Adipocyte (in vitro differentiated cells): ENCODE measurements at regions not wholly inside any gene's neighbourhood (a gene's known extent, or its start where the extent isn't known, plus 50 kb on each side); places are given as distances from the start of the nearest gene placed in this dataset.

Experiments used
- DNase-seq: peaks from one replicate; pipeline ENCODE4 v3.0.0-alpha.2; 2015; ENCODE audit warnings: low read depth
- H3K27me3 ChIP-seq: replicated peaks from 2 replicates; pipeline ENCODE4 v1.7.0; 2013; ENCODE audit warnings: mild to moderate bottlenecking, low read length, moderate library complexity; ENCODE audit not compliant: control insufficient read depth, insufficient read depth
- H3K36me3 ChIP-seq: 2 replicates; pipeline ENCODE4 v1.7.0; 2013; ENCODE audit warnings: low read length, mild to moderate bottlenecking, moderate library complexity; ENCODE audit not compliant: control insufficient read depth, insufficient read depth, severe bottlenecking
- H3K4me1 ChIP-seq: 2 replicates; pipeline ENCODE4 v1.7.0; 2013; ENCODE audit warnings: mild to moderate bottlenecking, low read length, moderate library complexity; ENCODE audit not compliant: control insufficient read depth, insufficient read depth
- H3K4me3 ChIP-seq: 2 replicates; pipeline ENCODE4 v1.7.0; 2013; ENCODE audit warnings: mild to moderate bottlenecking, low read length, moderate library complexity
- H3K9ac ChIP-seq: 2 replicates; pipeline ENCODE4 v1.7.0; 2013; ENCODE audit warnings: mild to moderate bottlenecking, low read length, moderate library complexity
- H3K9me3 ChIP-seq: 2 replicates; pipeline ENCODE4 v1.7.0; 2013; ENCODE audit warnings: mild to moderate bottlenecking, low read length, moderate library complexity; ENCODE audit not compliant: control insufficient read depth

DNA sequence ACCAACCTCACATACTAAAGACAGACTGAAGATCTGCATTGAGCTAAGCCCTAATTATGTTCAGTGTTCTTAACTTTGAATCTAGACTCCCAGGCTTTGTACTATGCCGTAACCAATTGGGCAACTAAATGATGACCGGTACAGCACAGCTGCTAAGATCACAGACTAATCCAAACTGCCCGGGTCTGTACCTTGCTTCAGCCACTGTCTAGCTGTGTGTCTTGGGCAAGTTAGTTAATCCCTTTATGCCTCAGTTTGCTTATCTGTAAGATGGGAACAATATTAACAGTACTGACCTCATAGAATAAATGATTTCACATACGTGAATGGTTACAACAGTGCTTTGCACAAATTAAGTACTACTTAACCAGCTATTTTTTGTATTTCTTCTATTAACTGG is 205.8 kb upstream of the NFE2L3 start:
- Histone ChIP-seq H3K36me3 (no peaks in the 10 kb centered on the region), H3K9me3 (no peaks in the 10 kb centered on the region), H3K4me1 (peaks cover 28% of the 10 kb centered on the region), H3K4me3 (no peak overlapping the region), H3K9ac (no peak overlapping the region), H3K27me3 (no peaks in the 10 kb centered on the region)
- DNase-seq: no peak

DNA sequence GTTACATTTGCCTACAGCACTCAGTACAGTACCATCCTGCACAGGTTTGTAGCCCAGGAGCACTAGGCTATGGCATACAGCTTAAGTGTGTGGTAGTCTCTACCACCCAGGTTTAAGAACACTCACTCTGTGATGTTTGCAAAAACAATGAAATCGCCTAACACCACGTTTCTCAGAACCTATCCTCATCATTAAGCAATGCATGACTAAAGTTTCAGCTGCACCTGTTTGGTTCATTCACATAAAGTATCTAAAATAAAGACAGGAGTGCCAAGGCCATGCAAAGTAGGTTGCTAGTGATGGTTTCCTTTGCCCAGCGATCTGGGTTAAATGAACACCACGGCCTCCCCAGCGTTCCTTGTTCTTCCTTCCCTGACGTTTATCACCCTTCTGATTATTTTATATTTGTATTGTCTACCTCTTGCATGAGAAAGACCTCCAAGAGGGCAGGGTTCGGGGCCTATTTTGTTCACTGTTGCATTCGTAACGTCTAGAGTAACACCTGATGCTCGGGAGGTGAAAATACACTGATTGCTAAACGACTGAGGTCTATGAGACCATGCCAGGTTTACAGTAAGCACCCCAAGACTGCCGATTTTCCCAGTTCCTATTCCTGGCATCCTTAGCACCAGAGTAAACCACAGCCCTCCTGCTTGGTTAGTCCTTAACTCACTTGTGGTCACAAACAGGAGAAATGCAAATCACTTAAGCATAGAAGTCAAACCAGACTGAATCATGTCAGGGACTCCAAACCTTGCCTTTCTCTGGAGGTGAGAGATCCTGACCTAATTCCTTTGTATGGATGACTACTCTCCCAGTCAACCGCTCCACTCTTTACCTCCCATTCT is 204.1 kb upstream of the NFE2L3 start:
- Histone ChIP-seq H3K27me3 (no peaks in the 10 kb centered on the region), H3K4me1 (peaks cover 28% of the 10 kb centered on the region), H3K9ac (no peak overlapping the region), H3K36me3 (no peaks in the 10 kb centered on the region), H3K9me3 (no peaks in the 10 kb centered on the region), H3K4me3 (no peak overlapping the region)
- no peak for DNase-seq

DNA sequence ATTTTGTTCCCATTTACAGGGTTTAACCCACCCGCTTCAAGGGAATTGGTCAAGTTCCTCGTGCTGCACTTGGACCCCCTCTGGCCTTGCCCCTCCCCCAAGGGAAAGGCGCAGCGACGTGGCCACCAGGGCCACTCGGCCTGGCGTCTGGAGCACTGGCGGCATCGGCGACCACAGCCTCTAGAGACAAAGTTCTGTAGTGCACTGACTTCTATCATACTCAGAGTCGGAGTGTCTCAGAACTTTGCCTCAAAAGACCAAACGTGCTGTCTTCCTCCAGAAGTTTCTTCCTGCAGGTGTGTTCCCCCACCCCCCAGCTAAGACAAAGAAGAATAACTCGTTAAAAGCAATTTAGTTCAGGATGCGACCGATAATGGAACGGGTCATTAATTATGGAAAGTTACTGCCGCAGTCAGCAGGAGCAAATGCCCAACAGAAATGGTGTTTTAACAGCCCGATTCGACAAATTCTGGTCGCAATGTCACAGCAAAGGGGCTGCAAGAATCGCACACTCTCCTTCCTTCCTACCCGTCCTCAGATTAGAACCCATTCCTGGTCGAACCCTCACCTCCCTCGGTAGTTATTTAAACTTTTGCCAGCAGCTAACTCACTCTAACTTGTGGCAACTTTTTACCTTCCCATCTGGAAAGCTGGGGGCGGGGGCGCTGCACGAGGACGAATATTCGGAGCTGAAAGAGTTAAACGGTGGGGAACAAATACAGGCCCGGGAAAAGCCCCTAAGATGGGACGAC is 202.1 kb upstream of the NFE2L3 start:
- Histone ChIP-seq H3K27me3 (no peaks in the 10 kb centered on the region), H3K4me3 (peak overlapping the region; percentile 89)
- no peak for DNase-seq

DNA sequence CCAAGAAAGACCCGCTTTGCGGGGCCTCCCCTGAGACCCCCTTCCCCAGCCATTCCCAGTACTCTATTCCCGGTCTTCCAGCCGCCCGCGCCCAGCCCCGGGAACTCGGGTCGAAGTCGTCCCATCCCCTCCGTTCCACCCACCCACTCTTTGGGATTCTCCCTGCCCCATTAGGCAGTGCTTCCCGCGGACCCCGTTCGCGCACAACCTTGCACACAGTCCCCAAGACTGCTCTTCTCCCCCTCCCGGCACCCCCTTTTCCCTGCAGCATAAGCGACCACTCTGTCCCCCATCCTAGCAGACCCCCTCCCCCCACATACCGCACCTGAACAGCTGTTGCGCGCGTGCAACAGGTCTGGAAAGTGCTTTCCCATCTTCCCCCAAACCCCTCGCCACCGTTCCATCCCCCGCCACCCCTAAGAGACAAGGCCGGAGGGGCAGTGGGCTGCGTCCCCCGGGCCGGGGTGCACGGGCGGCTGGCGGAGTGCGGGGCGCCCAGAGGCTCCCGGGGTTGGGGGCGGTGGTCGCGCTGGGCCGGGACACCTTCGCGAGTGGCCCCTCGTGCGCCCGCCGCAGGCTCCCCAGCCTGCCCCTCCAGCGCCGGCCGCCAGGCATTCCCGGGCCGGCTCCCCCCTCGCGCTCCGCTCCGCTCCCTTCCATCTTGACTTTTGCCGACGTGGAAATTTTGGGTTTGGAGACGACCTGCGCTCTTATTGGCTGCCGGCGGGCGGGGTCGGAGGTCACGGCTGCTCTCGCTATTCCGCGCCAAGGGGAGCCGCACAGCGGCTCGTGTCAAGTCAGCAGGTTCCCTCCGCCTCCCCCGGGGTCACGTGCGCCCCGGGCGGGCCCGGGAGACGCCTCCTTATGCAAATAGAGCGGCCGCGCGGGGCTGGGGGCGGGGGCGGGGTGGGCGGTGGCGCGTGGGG is 201.2 kb upstream of the NFE2L3 start:
- Histone ChIP-seq H3K27me3 (peaks cover 2% of the 10 kb centered on the region), H3K36me3 (no peaks in the 10 kb centered on the region), H3K9me3 (no peaks in the 10 kb centered on the region), H3K9ac (peak overlapping the region; percentile 81), H3K4me1 (peaks cover 18% of the 10 kb centered on the region), H3K4me3 (peak overlapping the region; percentile 89)
- DNase-seq: peak; percentile 61

More for the DNA sequence above, 202.1 kb upstream of the NFE2L3 start:
- H3K4me1 ChIP-seq: peaks cover 25% of the 10 kb centered on the region
- no peaks in the 10 kb centered on the region for H3K36me3 ChIP-seq
- H3K9ac ChIP-seq: peak overlapping the region; percentile 81
- no peaks in the 10 kb centered on the region for H3K9me3 ChIP-seq

DNA sequence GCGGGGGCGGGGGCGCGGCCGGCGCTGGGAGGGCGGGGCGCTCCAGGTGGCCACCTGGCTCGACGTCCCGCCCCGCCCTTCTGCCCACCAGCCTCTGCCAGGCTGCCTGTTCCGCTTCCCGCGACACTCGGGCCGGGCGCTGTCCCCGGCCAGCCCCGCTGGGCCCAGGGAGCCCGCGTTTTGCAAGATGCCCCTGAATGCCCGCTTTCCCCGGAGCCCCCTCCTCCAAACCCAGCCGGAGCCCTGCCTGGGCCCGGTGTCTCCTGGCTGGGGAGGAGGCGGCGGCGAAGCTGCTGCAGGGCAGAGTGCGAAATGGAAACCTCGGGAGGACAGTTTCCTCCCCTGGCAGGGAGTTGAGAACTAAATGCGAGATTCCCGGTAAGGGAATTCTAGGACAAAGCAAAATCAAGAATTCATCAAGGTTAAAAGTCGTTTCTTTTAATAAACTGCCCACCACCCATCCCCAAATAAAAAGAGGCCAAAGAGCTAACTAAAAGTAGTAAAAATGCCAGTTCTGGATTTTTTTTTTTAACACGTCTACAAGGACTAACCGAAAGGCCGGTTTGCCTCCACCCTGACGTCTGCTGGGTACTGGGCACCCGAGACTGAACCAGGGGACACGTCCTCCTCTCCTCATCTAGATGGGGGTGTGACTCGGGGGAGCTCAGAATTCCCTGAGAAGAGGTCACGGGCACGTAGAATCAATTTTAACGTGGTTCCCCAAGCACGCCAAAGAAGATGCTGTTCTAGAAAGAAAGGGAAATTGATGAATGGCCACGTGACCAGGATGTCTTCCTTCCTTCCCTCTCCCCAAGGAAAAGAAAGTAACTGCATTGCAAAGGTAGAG is 200.4 kb upstream of the NFE2L3 start:
- peaks cover 5% of the 10 kb centered on the region for H3K27me3 ChIP-seq
- DNase-seq: peak; percentile 7
- peaks cover 13% of the 10 kb centered on the region for H3K4me1 ChIP-seq
- H3K36me3 ChIP-seq: no peaks in the 10 kb centered on the region
- no peaks in the 10 kb centered on the region for H3K9me3 ChIP-seq
- H3K9ac ChIP-seq: peak overlapping the region; percentile 79
- H3K4me3 ChIP-seq: peak overlapping the region; percentile 81

DNA sequence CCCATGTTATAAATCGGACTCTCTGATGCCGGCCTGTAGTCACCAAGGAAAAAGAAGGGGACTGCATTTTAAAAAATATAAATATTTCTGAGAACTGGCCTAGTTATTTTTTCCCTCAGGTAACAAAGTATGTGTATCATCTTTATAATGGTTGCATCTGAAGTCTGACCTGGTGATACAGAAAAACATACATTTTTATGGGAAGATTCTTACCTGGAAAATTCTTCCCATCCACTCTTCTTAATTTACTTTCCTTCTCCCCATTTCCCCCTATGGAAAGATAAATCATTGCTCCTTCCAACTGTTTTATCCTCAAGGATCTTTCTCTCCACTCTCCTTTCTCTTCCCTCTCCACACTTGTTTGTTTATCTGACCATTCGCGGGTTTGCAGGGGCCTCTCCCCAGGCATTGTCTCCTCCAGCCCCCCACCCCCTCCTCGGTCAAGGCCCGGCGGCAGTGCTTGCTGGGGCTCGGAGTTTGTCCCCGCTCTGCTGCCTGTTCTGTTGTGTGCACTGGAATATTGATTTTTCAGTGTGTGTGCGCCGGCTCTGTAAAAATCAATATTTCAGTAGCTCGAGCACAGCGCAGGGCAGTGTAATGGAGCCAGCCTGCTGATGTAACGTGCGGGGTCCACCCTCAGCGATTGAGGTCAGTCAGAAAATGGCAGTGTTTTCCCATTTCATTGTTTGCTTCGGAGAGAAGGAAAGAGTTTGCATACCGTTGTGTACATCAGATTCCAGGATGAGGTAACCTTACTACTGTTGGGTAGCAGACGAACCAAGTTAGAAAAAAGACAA is 199.5 kb upstream of the NFE2L3 start:
- Histone ChIP-seq H3K9ac (no peak overlapping the region), H3K27me3 (peaks cover 5% of the 10 kb centered on the region), H3K4me3 (peak overlapping the region; percentile 81)

DNA sequence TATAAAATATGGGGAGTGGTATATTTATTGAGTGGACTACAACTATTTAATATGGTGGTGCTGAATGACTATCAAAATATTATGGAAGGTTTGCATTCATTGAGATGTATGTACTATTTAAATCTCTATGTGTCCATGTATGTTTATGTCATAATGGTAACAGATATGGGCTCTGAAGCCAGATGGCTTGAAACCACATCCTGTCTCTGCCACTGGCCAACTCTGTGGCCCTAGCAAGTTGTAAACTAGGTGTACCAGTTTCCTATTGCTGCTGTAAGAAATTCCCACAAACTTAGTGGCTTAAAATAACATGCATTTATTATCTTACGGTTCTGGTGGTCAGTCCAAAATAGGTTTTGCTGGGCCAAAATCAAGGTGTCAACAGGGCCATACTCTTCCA is 198.1 kb upstream of the NFE2L3 start:
- Histone ChIP-seq H3K36me3 (no peaks in the 10 kb centered on the region), H3K27me3 (peaks cover 5% of the 10 kb centered on the region), H3K4me3 (no peak overlapping the region), H3K9me3 (no peaks in the 10 kb centered on the region), H3K9ac (no peak overlapping the region), H3K4me1 (peaks cover 13% of the 10 kb centered on the region)
- DNase-seq: no peak

More for the DNA sequence above, 199.5 kb upstream of the NFE2L3 start:
- no peak for DNase-seq
- Histone ChIP-seq H3K36me3 (no peaks in the 10 kb centered on the region), H3K4me1 (peaks cover 13% of the 10 kb centered on the region), H3K9me3 (no peaks in the 10 kb centered on the region)

DNA sequence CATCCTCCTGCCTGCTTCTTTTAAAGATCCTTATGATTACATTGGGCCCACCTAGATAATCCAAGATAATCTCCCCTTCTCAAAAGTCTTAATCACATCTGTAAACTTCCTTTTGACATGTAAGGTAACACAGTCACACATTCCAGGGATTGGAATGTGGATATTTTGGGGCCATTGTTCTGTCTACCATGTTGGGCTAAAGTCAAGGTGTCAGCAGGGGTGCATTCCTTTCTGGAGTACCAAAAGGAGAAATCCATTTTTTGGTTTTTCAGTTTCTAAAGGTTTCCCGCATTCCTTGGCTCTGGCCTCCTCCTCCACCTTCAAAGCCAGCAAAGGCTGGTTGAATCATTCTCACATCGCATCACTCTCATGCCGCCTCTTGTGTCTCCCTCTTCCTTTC is 197.6 kb upstream of the NFE2L3 start:
- DNase-seq: no peak

DNA sequence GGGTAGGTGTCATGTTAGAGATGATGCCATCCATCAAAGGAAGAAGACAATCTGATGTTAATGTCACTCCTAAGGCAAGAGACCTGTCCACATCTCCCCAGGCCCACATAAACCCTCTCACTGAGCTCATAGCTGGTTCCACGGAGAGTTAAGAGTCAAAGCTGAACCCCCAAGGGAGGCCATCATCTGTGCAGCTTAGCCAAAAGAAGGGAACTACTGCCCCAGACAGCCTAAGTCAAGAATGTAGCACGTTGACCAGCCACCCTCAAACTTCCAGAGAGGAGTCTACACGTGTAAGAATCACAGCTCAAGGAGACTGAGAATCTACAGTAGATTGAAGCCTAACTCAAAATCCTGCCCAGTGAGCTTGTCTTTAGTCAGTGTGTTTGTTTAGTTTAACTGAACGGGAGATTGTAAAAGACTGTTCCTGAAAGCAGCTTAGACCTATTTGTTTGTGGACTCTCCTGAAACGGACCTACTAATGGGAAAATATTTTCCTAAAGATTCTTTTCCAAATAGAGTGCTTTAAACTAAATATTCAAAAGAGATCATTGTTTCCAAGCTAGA is 192.7 kb upstream of the NFE2L3 start:
- no peak overlapping the region for H3K4me3 ChIP-seq
- no peaks in the 10 kb centered on the region for H3K9me3 ChIP-seq
- no peak overlapping the region for H3K9ac ChIP-seq
- no peaks in the 10 kb centered on the region for H3K4me1 ChIP-seq
- DNase-seq: no peak
- peaks cover 24% of the 10 kb centered on the region for H3K27me3 ChIP-seq
- no peaks in the 10 kb centered on the region for H3K36me3 ChIP-seq

More for the DNA sequence above, 197.6 kb upstream of the NFE2L3 start:
- no peaks in the 10 kb centered on the region for H3K36me3 ChIP-seq
- peaks cover 5% of the 10 kb centered on the region for H3K27me3 ChIP-seq
- peaks cover 7% of the 10 kb centered on the region for H3K4me1 ChIP-seq
- no peaks in the 10 kb centered on the region for H3K9me3 ChIP-seq
- no peak overlapping the region for H3K9ac ChIP-seq
- no peak overlapping the region for H3K4me3 ChIP-seq
